ENCODE measurements at regions not wholly inside any gene's neighbourhood (a gene's known extent, or its start where the extent isn't known, plus 50 kb on each side); places are given as distances from the start of the nearest gene placed in this dataset.

GRCh38 chr18:67239826-67240225, 276.7 kb downstream of the DSEL start:
- Mint-ChIP-seq H3K9me3 (no peaks in the 10 kb centered on the region), H3K36me3 (ENCODE audit: low read depth) (no peaks in the 10 kb centered on the region), H3K27ac (no peak overlapping the region), H3K4me1 (peaks cover 5% of the 10 kb centered on the region), H3K4me3 (no peak overlapping the region), H3K27me3 (ENCODE audit: insufficient read depth) (no peaks in the 10 kb centered on the region)
- no peak overlapping the region for H3K9ac ChIP-seq (ENCODE audit: extremely low read depth, low read length, poor library complexity, severe bottlenecking)
- 83 to 91% methylated on average over 2 to 7 of the region's 7 CpGs for WGBS, 2 experiments (ENCODE audit: insufficient coverage in 1 of 2, insufficient read length in 1 of 2)
- H3K9me3 ChIP-seq (ENCODE audit: control insufficient read depth, low read length) = no peaks in the 10 kb centered on the region
- no peak for TF ChIP-seq CTCF (conservative IDR thresholded peaks at IDR 0.05)
- H3K36me3 ChIP-seq (ENCODE audit: control insufficient read depth, insufficient read depth, low read length) = no peaks in the 10 kb centered on the region
- H3K4me3 ChIP-seq (ENCODE audit: low read length) = no peak overlapping the region
- no peaks in the 10 kb centered on the region for H3K27me3 ChIP-seq (ENCODE audit: control insufficient read depth, insufficient read depth, low read length, poor library complexity, severe bottlenecking)
- DNase-seq = no peak
- H3K4me1 ChIP-seq (ENCODE audit: control insufficient read depth, insufficient read depth, low read length) = no peaks in the 10 kb centered on the region
- H3K27ac ChIP-seq (ENCODE audit: low read depth, low read length) = no peak overlapping the region

- H3K9me3 ChIP-seq (ENCODE audit: control insufficient read depth, low read length) = peaks cover 9% of the 10 kb centered on the region
- Mint-ChIP-seq H3K36me3 (ENCODE audit: low read depth) (peaks cover 2% of the 10 kb centered on the region), H3K4me3 (no peak overlapping the region), H3K9me3 (peaks cover 10% of the 10 kb centered on the region), H3K27ac (no peak overlapping the region), H3K4me1 (no peaks in the 10 kb centered on the region), H3K27me3 (ENCODE audit: insufficient read depth) (no peaks in the 10 kb centered on the region)
- WGBS, 2 experiments (ENCODE audit: insufficient coverage in 1 of 2, insufficient read length in 1 of 2) = 50% methylated on average over 1 of the region's 1 CpG; no CpG with 5 or more reads in 1 of the 2 experiments
- no peaks in the 10 kb centered on the region for H3K36me3 ChIP-seq (ENCODE audit: control insufficient read depth, insufficient read depth, low read length)
- H3K27ac ChIP-seq (ENCODE audit: low read depth, low read length) = no peak overlapping the region
- no peak overlapping the region for H3K4me3 ChIP-seq (ENCODE audit: low read length)
- no peak overlapping the region for H3K9ac ChIP-seq (ENCODE audit: extremely low read depth, low read length, poor library complexity, severe bottlenecking)
- TF ChIP-seq CTCF (conservative IDR thresholded peaks at IDR 0.05) = no peak
- H3K4me1 ChIP-seq (ENCODE audit: control insufficient read depth, insufficient read depth, low read length) = no peaks in the 10 kb centered on the region
- no peak for DNase-seq
- H3K27me3 ChIP-seq (ENCODE audit: control insufficient read depth, insufficient read depth, low read length, poor library complexity, severe bottlenecking) = no peaks in the 10 kb centered on the region
Measured at GRCh38 chr18:67232991-67233390, 283.5 kb downstream of the DSEL start.

GRCh38 chr18:67232406-67232805, 284.1 kb downstream of the DSEL start:
- 63 to 69% methylated on average over 3 to 4 of the region's 4 CpGs for WGBS, 2 experiments (ENCODE audit: insufficient coverage in 1 of 2, insufficient read length in 1 of 2)
- Mint-ChIP-seq H3K4me3 (no peak overlapping the region), H3K27ac (no peak overlapping the region), H3K36me3 (ENCODE audit: low read depth) (peaks cover 2% of the 10 kb centered on the region), H3K27me3 (ENCODE audit: insufficient read depth) (no peaks in the 10 kb centered on the region), H3K9me3 (peaks cover 14% of the 10 kb centered on the region), H3K4me1 (no peaks in the 10 kb centered on the region)
- H3K27me3 ChIP-seq (ENCODE audit: control insufficient read depth, insufficient read depth, low read length, poor library complexity, severe bottlenecking) = no peaks in the 10 kb centered on the region
- no peak for DNase-seq
- H3K4me1 ChIP-seq (ENCODE audit: control insufficient read depth, insufficient read depth, low read length) = no peaks in the 10 kb centered on the region
- no peak overlapping the region for H3K4me3 ChIP-seq (ENCODE audit: low read length)
- peaks cover 11% of the 10 kb centered on the region for H3K9me3 ChIP-seq (ENCODE audit: control insufficient read depth, low read length)
- TF ChIP-seq CTCF (conservative IDR thresholded peaks at IDR 0.05) = no peak
- H3K27ac ChIP-seq (ENCODE audit: low read depth, low read length) = no peak overlapping the region
- no peak overlapping the region for H3K9ac ChIP-seq (ENCODE audit: extremely low read depth, low read length, poor library complexity, severe bottlenecking)
- H3K36me3 ChIP-seq (ENCODE audit: control insufficient read depth, insufficient read depth, low read length) = no peaks in the 10 kb centered on the region

All from endodermal cell (in vitro differentiated cells).